Stimulated activated CD4-positive, alpha-beta T cell treated with anti-CD3 and anti-CD28 coated beads, Interleukin-4, amount 100 ng/mL, for 4 hours (primary cell): ENCODE measurements at regions not wholly inside any gene's neighbourhood (a gene's known extent, or its start where the extent isn't known, plus 50 kb on each side); places are given as distances from the start of the nearest gene placed in this dataset.
"Not testable (repeated sequence)": the region's sequence is repeated elsewhere in the genome, so short reads cannot be mapped to it uniquely, and the experiment has no call there.

Experiments
- DNase-seq, 2 experiments: peaks; one replicate each; pipeline ENCODE4 v3.0.0-alpha.2; 2020

GRCh38 chr16:29578898-29579297, 72.7 kb upstream of the NPIPB12 start:
- not testable (repeated sequence) for DNase-seq

GRCh38 chr16:29581764-29582163, 75.6 kb upstream of the NPIPB12 start:
- DNase-seq = not testable (repeated sequence)

- DNase-seq = not testable (repeated sequence)
These were observed 71.1 kb upstream of the SPN start for GRCh38 chr16:29591919-29592318.

- DNase-seq = peak; percentile 40 to 58
These were observed 68.7 kb upstream of the SPN start for GRCh38 chr16:29594269-29594925.

GRCh38 chr16:29594926-29595838, 67.9 kb upstream of the SPN start:
- peak; percentile 85 to 86 for DNase-seq

- not testable (repeated sequence) for DNase-seq
These were observed 66.0 kb upstream of the SPN start for GRCh38 chr16:29597030-29597429.

GRCh38 chr16:29600111-29601000, 62.7 kb upstream of the SPN start:
- DNase-seq = peak in 1 of 2 experiments; percentile 34

GRCh38 chr16:29602247-29602625, 60.8 kb upstream of the SPN start:
- not testable (repeated sequence) for DNase-seq

GRCh38 chr16:29602683-29603088, 60.4 kb upstream of the SPN start:
- not testable (repeated sequence) for DNase-seq

- DNase-seq = not testable (repeated sequence)
These were observed 58.2 kb upstream of the SPN start for GRCh38 chr16:29604631-29605549.

GRCh38 chr16:29605593-29606205, 57.3 kb upstream of the SPN start:
- DNase-seq = not testable (repeated sequence)

- not testable (repeated sequence) for DNase-seq
These were observed 56.2 kb upstream of the SPN start for GRCh38 chr16:29606669-29607427.

- DNase-seq = not testable (repeated sequence)
These were observed 55.6 kb upstream of the SPN start for GRCh38 chr16:29607428-29607823.

- DNase-seq = peak in 1 of 2 experiments; percentile 48
These were observed 50.4 kb upstream of the SPN start for GRCh38 chr16:29612381-29613306.
